ENCODE measurements at regions not wholly inside any gene's neighbourhood (a gene's known extent, or its start where the extent isn't known, plus 50 kb on each side); places are given as distances from the start of the nearest gene placed in this dataset.

- TF ChIP-seq CTCF (IDR thresholded peaks at IDR 0.05), result no peak
- TF ChIP-seq POLR2A (IDR thresholded peaks at IDR 0.05), result no peak
Observed at GRCh38 chr5:174489215-174489614, 235.2 kb upstream of the MSX2 start.

Data from body of pancreas (tissue), 4 donors.